RWPE1 (cell line): ENCODE measurements at regions not wholly inside any gene's neighbourhood (a gene's known extent, or its start where the extent isn't known, plus 50 kb on each side); places are given as distances from the start of the nearest gene placed in this dataset.

ENCODE experiments used
- CTCF ChIA-PET: fragments of 350-600 bp; sonication (Branson Sonifier 250); formaldehyde crosslinking; extraction: SDS; loops from one replicate; lab custom pipeline; 2021; lab: Yijun Ruan, JAX
- POLR2A ChIA-PET: fragments of 400-600 bp; formaldehyde crosslinking; extraction: SDS; loops from one replicate; lab custom pipeline; 2020; ENCODE audit warnings: antibody characterized with exemption; ENCODE audit not compliant: low non-redundant PET; lab: Yijun Ruan, JAX
- DNase-seq: peaks from one replicate; pipeline ENCODE4 v3.0.0; 2012; ENCODE audit warnings: low spot score
- H3K27ac ChIP-seq: fragments of 450-650 bp; 2 replicates; pipeline ENCODE4 v1.5.1; 2017
- CTCF ChIP-seq: fragments of 450-650 bp; conservative IDR thresholded peaks from 2 replicates; pipeline ENCODE4 v1.5.1; 2017; ENCODE audit warnings: low read depth, mild to moderate bottlenecking

DNA sequence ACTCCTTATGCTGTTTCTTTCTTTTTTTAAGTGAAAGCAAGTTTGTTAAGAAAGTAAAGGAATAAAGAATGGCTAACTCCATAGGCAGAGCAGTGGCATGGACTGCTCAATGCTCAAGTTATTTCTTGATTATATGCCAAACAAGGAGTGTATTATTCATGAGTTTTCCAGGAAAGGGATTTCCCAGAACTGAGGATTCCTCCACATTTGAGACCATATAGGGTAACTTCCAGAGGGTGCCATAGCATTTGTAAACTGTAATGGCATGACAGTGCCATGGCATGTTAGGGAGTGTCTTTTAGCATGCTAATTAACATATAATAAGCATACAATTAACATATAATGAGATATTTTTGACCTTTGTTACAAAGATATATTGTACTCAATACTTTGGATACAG, 1034.5 kb upstream of the PHF14 start:
- DNase-seq, result no peak
- CTCF ChIA-PET, result interaction anchor here (0.7 kb wide), 1 partner anchor 340 kb away, joined by 3 read pairs; no protein-coding TSS in a partner anchor
- no peak for TF ChIP-seq CTCF
- POLR2A ChIA-PET, result no interaction called here
- no peak overlapping the region for H3K27ac ChIP-seq

DNA sequence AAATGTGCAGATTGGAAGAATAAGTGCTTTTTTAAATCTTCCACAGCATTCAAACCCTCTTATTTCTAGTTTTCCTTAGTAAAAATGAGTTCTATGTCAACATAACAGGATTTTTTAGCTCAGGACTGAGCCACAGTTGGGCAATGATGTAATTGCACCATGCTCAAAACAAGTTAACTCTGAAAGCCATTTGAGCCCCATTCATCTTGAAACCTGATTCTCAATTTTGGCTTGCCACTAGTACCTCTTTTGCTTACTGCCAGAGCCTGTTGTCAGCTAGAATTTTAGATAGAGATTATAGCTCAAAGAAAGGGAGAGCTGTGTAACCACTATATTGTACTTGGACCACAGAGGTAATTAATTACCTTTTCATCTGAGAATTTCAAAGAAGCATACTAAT, 1028.5 kb upstream of the PHF14 start:
- DNase-seq, result no peak
- ChIA-PET CTCF (no interaction called here), POLR2A (no interaction called here)
- TF ChIP-seq CTCF, result no peak
- H3K27ac ChIP-seq, result no peak overlapping the region

GRCh38 chr7:9945857-9946256, 1027.8 kb upstream of the PHF14 start:
- CTCF ChIA-PET, result no interaction called here
- TF ChIP-seq CTCF, result no peak
- H3K27ac ChIP-seq, result no peak overlapping the region
- POLR2A ChIA-PET, result no interaction called here
- no peak for DNase-seq

DNA sequence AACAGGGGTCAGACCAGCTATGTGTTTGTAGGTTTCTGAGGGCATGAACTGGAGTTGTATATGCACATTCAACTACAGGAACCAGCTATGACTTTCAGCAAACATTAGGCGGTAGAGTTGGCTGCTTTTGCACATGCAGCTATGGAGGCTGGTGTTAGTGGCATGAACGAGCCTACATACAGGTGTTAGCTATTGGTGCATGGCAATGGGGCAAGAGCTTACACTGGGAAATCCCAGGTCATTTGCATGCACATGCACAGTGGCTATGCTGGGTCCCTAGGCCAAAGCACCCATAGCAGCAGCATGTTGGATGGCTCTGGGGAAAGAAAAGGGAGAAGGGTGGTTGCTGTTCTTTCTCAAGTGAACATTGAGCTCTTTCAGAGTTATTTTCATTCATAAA, 1018.5 kb upstream of the PHF14 start:
- TF ChIP-seq CTCF, result no peak
- DNase-seq, result no peak
- no peak overlapping the region for H3K27ac ChIP-seq
- ChIA-PET CTCF (no interaction called here), POLR2A (no interaction called here)

GRCh38 chr7:9958486-9958885, 1015.2 kb upstream of the PHF14 start:
- no peak overlapping the region for H3K27ac ChIP-seq
- DNase-seq, result no peak
- POLR2A ChIA-PET, result no interaction called here
- TF ChIP-seq CTCF, result no peak
- CTCF ChIA-PET, result no interaction called here

GRCh38 chr7:9960460-9960859, 1013.2 kb upstream of the PHF14 start:
- H3K27ac ChIP-seq, result no peak overlapping the region
- ChIA-PET POLR2A (no interaction called here), CTCF (no interaction called here)
- no peak for TF ChIP-seq CTCF
- DNase-seq, result no peak
